ENCODE measurements at regions not wholly inside any gene's neighbourhood (a gene's known extent, or its start where the extent isn't known, plus 50 kb on each side); places are given as distances from the start of the nearest gene placed in this dataset.

DNA sequence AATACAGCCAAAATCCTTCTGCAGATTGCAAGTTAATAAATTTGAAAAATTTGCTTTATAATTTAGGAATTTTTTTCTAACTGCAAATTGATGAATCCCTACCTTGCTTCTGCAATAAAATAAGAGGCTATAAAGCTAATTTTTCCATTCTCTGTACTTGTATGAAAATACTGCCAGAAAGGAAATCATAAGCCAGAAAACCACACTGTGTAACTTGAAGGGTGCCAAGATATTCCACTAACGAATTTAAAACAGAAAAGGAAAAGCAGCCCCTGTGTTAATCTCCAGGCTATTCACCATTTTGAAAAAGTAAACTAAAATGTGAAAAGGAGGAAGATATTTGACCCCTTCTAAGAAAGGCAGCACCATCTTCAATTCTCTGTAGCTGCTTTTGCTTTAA, 557.9 kb upstream of the ZNF385D start:
- TF ChIP-seq, protein P1, sequence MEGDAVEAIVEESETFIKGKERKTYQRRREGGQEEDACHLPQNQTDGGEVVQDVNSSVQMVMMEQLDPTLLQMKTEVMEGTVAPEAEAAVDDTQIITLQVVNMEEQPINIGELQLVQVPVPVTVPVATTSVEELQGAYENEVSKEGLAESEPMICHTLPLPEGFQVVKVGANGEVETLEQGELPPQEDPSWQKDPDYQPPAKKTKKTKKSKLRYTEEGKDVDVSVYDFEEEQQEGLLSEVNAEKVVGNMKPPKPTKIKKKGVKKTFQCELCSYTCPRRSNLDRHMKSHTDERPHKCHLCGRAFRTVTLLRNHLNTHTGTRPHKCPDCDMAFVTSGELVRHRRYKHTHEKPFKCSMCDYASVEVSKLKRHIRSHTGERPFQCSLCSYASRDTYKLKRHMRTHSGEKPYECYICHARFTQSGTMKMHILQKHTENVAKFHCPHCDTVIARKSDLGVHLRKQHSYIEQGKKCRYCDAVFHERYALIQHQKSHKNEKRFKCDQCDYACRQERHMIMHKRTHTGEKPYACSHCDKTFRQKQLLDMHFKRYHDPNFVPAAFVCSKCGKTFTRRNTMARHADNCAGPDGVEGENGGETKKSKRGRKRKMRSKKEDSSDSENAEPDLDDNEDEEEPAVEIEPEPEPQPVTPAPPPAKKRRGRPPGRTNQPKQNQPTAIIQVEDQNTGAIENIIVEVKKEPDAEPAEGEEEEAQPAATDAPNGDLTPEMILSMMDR (IDR thresholded peaks at IDR 0.05; ENCODE audit: insufficient read depth, low read length, poor library complexity, severe bottlenecking) = no peak
- TF ChIP-seq EZH2phosphoT487 (conservative IDR thresholded peaks at IDR 0.05; ENCODE audit: low read length) = no peak
